Endothelial cell of umbilical vein (primary cell): ENCODE measurements at regions not wholly inside any gene's neighbourhood (a gene's known extent, or its start where the extent isn't known, plus 50 kb on each side); places are given as distances from the start of the nearest gene placed in this dataset.

Experiments used
- CTCF ChIP-seq, 2 donors: IDR thresholded peaks; 1 replicate in 1 of 2; 2 replicates in 1 of 2; pipeline ENCODE4 v1.5.1; 2011; ENCODE audit warnings: low read length in 2 of 2, mild to moderate bottlenecking in 2 of 2, moderate library complexity in 2 of 2, control low read depth in 1 of 2, inconsistent platforms in 1 of 2, low read depth in 1 of 2; ENCODE audit not compliant: insufficient read depth in 1 of 2; ENCODE audit errors: extremely low read depth in 1 of 2
- FOS ChIP-seq: IDR thresholded peaks from 2 replicates; pipeline ENCODE4 v1.6.1; 2011; ENCODE audit warnings: mild to moderate bottlenecking, low read length, moderate library complexity, borderline replicate concordance; ENCODE audit not compliant: insufficient read depth
- JUN ChIP-seq: IDR thresholded peaks from 2 replicates; pipeline ENCODE4 v1.6.1; 2011; ENCODE audit warnings: borderline replicate concordance, low read depth; ENCODE audit not compliant: insufficient read length, insufficient read depth
- POLR2A ChIP-seq: IDR thresholded peaks from 2 replicates; pipeline ENCODE4 v1.6.1; 2012; ENCODE audit warnings: low read depth, mild to moderate bottlenecking, control low read depth, low read length
- POLR2AphosphoS5 ChIP-seq: IDR thresholded peaks from 2 replicates; pipeline ENCODE4 v1.6.1; 2012; ENCODE audit warnings: low read depth, mild to moderate bottlenecking, control low read depth, low read length, moderate library complexity; ENCODE audit not compliant: insufficient read depth

- no peak for TF ChIP-seq CTCF (IDR thresholded peaks at IDR 0.05; ENCODE audit: extremely low read depth in 1 of 2, insufficient read depth in 1 of 2, low read depth in 1 of 2, low read length in 2 of 2)
- no peak for TF ChIP-seq POLR2A
- TF ChIP-seq POLR2AphosphoS5: no peak
- TF ChIP-seq FOS: no peak
- no peak for TF ChIP-seq JUN
These were observed 314.8 kb upstream of the SFSWAP start for GRCh38 chr12:131395971-131396573.
